HEK293T (cell line): ENCODE measurements at regions not wholly inside any gene's neighbourhood (a gene's known extent, or its start where the extent isn't known, plus 50 kb on each side); places are given as distances from the start of the nearest gene placed in this dataset.

ENCODE experiments used
- ELF4 ChIP-seq: fragments of 450-650 bp; IDR thresholded peaks from 2 replicates; pipeline ENCODE4 v1.6.1; 2017; ENCODE audit warnings: antibody characterized with exemption
- FOXA1 ChIP-seq: fragments of 450-650 bp; IDR thresholded peaks from 2 replicates; pipeline ENCODE4 v1.6.1; 2016; ENCODE audit warnings: mild to moderate bottlenecking
- FOXK2 ChIP-seq: fragments of 450-650 bp; IDR thresholded peaks from 2 replicates; pipeline ENCODE4 v1.6.1; 2016; ENCODE audit warnings: mild to moderate bottlenecking
- FOXM1 ChIP-seq: fragments of 450-650 bp; IDR thresholded peaks from 2 replicates; pipeline ENCODE4 v1.6.1; 2017; ENCODE audit warnings: mild to moderate bottlenecking, borderline replicate concordance
- LEF1 ChIP-seq: fragments of 450-650 bp; IDR thresholded peaks from 2 replicates; pipeline ENCODE4 v1.6.1; 2017; ENCODE audit warnings: mild to moderate bottlenecking, borderline replicate concordance
- SP1 ChIP-seq: fragments of 450-650 bp; IDR thresholded peaks from 2 replicates; pipeline ENCODE4 v1.6.1; 2017
- TARDBP ChIP-seq: fragments of 450-650 bp; IDR thresholded peaks from 2 replicates; pipeline ENCODE4 v1.6.1; 2016

GRCh38 chr1:116322752-116323405 lies 50.2 kb upstream of the ATP1A1 start:
- TF ChIP-seq ELF4 (no peak), LEF1 (no peak), SP1 (no peak), FOXM1 (no peak), FOXK2 (no peak), FOXA1 (no peak), TARDBP (no peak)
